ENCODE measurements at regions not wholly inside any gene's neighbourhood (a gene's known extent, or its start where the extent isn't known, plus 50 kb on each side); places are given as distances from the start of the nearest gene placed in this dataset.

- no peak for TF ChIP-seq CTCF (IDR thresholded peaks at IDR 0.05; ENCODE audit: low read depth, low read length, missing input control)
- no peak for TF ChIP-seq EGR1 (IDR thresholded peaks at IDR 0.05; ENCODE audit: low read depth in 2 of 2)
- TF ChIP-seq SP1 (IDR thresholded peaks at IDR 0.05), result no peak
- no peak for TF ChIP-seq ATF3 (IDR thresholded peaks at IDR 0.05)
- no peak for TF ChIP-seq FOXA1 (IDR thresholded peaks at IDR 0.05)
- TF ChIP-seq YY1 (IDR thresholded peaks at IDR 0.05), result no peak
- TF ChIP-seq MAX (IDR thresholded peaks at IDR 0.05), result no peak
- TF ChIP-seq REST (IDR thresholded peaks at IDR 0.05), result no peak
These were observed 797.4 kb downstream of the RPS29 start for GRCh38 chr14:48788771-48789170.
